Mucosa of rectum (tissue), 2 donors: ENCODE measurements at regions not wholly inside any gene's neighbourhood (a gene's known extent, or its start where the extent isn't known, plus 50 kb on each side); places are given as distances from the start of the nearest gene placed in this dataset.
"Not testable (repeated sequence)": the region's sequence is repeated elsewhere in the genome, so short reads cannot be mapped to it uniquely, and the experiment has no call there.

ENCODE experiments used
- H3K27ac ChIP-seq, 2 donors: one replicate each; pipeline ENCODE4 v1.7.0; 2013; ENCODE audit warnings: inconsistent platforms in 2 of 2, low read depth in 2 of 2, low read length in 2 of 2
- H3K27me3 ChIP-seq, 2 donors: one replicate each; pipeline ENCODE4 v1.7.0; 2013; ENCODE audit warnings: low read length in 2 of 2; ENCODE audit not compliant: control insufficient read depth in 2 of 2, insufficient read depth in 2 of 2
- H3K36me3 ChIP-seq, 2 donors: one replicate each; pipeline ENCODE4 v1.7.0; 2013; ENCODE audit warnings: low read length in 2 of 2; ENCODE audit not compliant: control insufficient read depth in 2 of 2, insufficient read depth in 2 of 2
- H3K4me1 ChIP-seq, 2 donors: one replicate each; pipeline ENCODE4 v1.7.0; 2013; ENCODE audit warnings: low read length in 2 of 2, mild to moderate bottlenecking in 1 of 2; ENCODE audit not compliant: control insufficient read depth in 2 of 2, insufficient read depth in 2 of 2
- H3K4me3 ChIP-seq, 2 donors: one replicate each; pipeline ENCODE4 v1.7.0; 2013; ENCODE audit warnings: low read length in 2 of 2
- H3K9ac ChIP-seq, 2 donors: one replicate each; pipeline ENCODE4 v1.7.0; 2013; ENCODE audit warnings: low read length in 2 of 2, low read depth in 1 of 2, mild to moderate bottlenecking in 1 of 2
- H3K9me3 ChIP-seq, 2 donors: one replicate each; pipeline ENCODE4 v1.7.0; 2013; ENCODE audit warnings: low read length in 2 of 2; ENCODE audit not compliant: control insufficient read depth in 2 of 2
- donor health status: healthy.
- donor health status: Normal muscosa, but diverticular disease.

- Histone ChIP-seq H3K27ac (no peak overlapping the region), H3K4me1 (peaks cover 0 to 2% of the 10 kb centered on the region in 2 donors), H3K9me3 (no peaks in the 10 kb centered on the region), H3K9ac (no peak overlapping the region), H3K36me3 (no peaks in the 10 kb centered on the region), H3K4me3 (no peak overlapping the region), H3K27me3 (no peaks in the 10 kb centered on the region)
Measured at GRCh38 chr13:28607187-28607955, 51.6 kb upstream of the POMP start.

DNA sequence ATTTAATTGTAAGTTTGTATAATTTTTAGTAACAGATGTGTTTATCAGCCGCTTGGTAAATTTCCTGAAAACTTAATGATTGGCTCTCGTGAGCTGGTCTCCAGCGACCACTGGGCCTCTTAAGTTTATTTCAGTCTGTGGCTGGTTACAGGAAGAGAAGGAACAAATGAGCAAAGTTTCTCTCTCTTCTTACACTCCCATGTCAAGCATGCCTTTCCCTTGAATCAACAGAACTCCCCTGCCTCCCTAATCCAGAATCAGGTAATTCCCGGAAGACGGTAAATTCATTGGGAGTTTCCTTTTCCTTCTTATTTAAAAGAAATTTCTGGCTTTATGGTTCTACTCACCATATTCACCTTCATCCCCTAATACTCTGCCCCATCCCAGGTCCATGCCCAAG, 52.5 kb upstream of the POMP start:
- Histone ChIP-seq H3K4me1 (peaks cover 0 to 2% of the 10 kb centered on the region in 2 donors), H3K36me3 (no peaks in the 10 kb centered on the region), H3K27me3 (no peaks in the 10 kb centered on the region), H3K27ac (no peak overlapping the region), H3K9me3 (no peaks in the 10 kb centered on the region), H3K9ac (no peak overlapping the region), H3K4me3 (no peak overlapping the region)

- H3K36me3 ChIP-seq, H3K4me1 ChIP-seq, H3K9ac ChIP-seq, H3K4me3 ChIP-seq, H3K27me3 ChIP-seq, H3K9me3 ChIP-seq, H3K27ac ChIP-seq: not testable (repeated sequence)
Measured at GRCh38 chr13:28605147-28605546, 53.8 kb upstream of the POMP start.

- Histone ChIP-seq H3K4me1 (peaks cover 0 to 2% of the 10 kb centered on the region in 2 donors), H3K4me3 (no peak overlapping the region), H3K27me3 (no peaks in the 10 kb centered on the region), H3K9ac (no peak overlapping the region), H3K27ac (no peak overlapping the region), H3K36me3 (no peaks in the 10 kb centered on the region), H3K9me3 (no peaks in the 10 kb centered on the region)
Measured at GRCh38 chr13:28603043-28603664, 55.8 kb upstream of the POMP start.

GRCh38 chr13:28602580-28602979, 56.4 kb upstream of the POMP start:
- no peaks in the 10 kb centered on the region for H3K36me3 ChIP-seq
- H3K4me3 ChIP-seq = no peak overlapping the region
- H3K9me3 ChIP-seq = no peaks in the 10 kb centered on the region
- H3K4me1 ChIP-seq = peaks cover 0 to 2% of the 10 kb centered on the region in 2 donors
- H3K9ac ChIP-seq = no peak overlapping the region
- H3K27ac ChIP-seq = no peak overlapping the region
- no peaks in the 10 kb centered on the region for H3K27me3 ChIP-seq

- H3K36me3 ChIP-seq = no peaks in the 10 kb centered on the region
- no peaks in the 10 kb centered on the region for H3K9me3 ChIP-seq
- no peak overlapping the region for H3K9ac ChIP-seq
- H3K27ac ChIP-seq = no peak overlapping the region
- peaks cover 0 to 2% of the 10 kb centered on the region in 2 donors for H3K4me1 ChIP-seq
- no peaks in the 10 kb centered on the region for H3K27me3 ChIP-seq
- no peak overlapping the region for H3K4me3 ChIP-seq
Measured at GRCh38 chr13:28601581-28601980, 57.3 kb upstream of the POMP start.

DNA sequence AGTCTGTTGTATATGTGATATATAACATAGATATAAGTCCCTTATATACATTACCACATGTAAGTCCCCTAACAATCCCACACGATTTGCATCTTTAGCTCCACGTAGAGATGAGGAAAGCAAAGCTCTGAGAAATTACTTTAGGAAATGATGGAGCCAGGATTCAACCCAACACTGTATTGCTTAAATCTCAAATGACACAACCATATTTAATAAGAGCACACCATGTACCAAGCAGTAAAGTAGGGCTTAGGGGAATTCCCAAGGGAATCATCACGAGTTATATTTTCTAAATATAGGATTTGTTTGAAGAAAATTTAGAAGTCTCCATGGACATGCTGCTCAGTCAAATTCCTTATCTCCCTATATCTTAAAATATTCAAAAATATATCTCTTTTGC, 61.3 kb upstream of the POMP start:
- no peaks in the 10 kb centered on the region for H3K4me1 ChIP-seq
- no peak overlapping the region for H3K9ac ChIP-seq
- no peaks in the 10 kb centered on the region for H3K27me3 ChIP-seq
- H3K9me3 ChIP-seq = no peaks in the 10 kb centered on the region
- H3K4me3 ChIP-seq = no peak overlapping the region
- no peak overlapping the region for H3K27ac ChIP-seq
- H3K36me3 ChIP-seq = no peaks in the 10 kb centered on the region

DNA sequence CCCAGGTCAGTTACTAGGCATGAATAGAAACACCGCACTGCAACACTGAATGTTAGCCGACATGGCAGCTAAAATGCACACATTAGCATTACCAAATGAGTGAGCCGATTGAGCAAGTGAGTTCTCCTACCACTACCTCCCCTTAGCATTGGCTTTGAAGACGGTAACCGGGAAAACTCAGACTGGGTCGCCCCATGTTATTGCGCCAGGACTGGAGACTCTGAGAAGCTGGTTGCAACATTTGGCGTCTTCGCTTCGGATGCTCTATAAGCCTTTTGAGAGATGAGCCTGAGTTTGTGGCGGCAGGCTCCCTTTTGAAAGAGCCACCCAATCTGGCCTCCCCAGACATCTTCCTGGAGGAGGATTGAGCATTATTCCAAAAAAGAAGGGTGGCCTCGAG, 68.5 kb upstream of the POMP start:
- no peak overlapping the region for H3K9ac ChIP-seq
- H3K4me1 ChIP-seq = no peaks in the 10 kb centered on the region
- no peak overlapping the region for H3K27ac ChIP-seq
- no peaks in the 10 kb centered on the region for H3K36me3 ChIP-seq
- H3K9me3 ChIP-seq = no peaks in the 10 kb centered on the region
- H3K27me3 ChIP-seq = no peaks in the 10 kb centered on the region
- no peak overlapping the region for H3K4me3 ChIP-seq

- H3K4me3 ChIP-seq = no peak overlapping the region
- H3K9me3 ChIP-seq = no peaks in the 10 kb centered on the region
- no peak overlapping the region for H3K27ac ChIP-seq
- no peaks in the 10 kb centered on the region for H3K4me1 ChIP-seq
- no peaks in the 10 kb centered on the region for H3K27me3 ChIP-seq
- H3K9ac ChIP-seq = no peak overlapping the region
- H3K36me3 ChIP-seq = no peaks in the 10 kb centered on the region
Measured at GRCh38 chr13:28588296-28588695, 70.6 kb upstream of the POMP start.

DNA sequence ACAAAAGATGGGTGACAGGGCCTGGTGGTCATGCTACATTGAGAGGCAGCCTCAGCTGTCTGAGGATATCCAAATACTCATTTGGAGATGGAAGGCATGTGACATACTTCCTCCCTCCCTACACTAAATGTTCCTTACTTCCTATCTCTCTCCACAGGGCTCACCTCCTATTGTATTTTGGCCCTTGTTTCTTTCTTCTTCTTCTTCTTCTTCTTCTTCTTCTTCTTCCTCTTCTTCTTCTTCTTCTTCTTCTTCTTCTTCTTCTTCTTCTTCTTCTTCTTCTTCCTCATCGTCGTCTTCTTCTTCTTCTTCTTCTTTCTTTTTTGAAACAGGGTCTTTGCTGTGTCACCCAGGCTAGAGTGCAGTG, 71.8 kb upstream of the POMP start:
- H3K4me1 ChIP-seq = no peaks in the 10 kb centered on the region
- no peak overlapping the region for H3K4me3 ChIP-seq
- H3K27me3 ChIP-seq = no peaks in the 10 kb centered on the region
- H3K27ac ChIP-seq = no peak overlapping the region
- H3K9ac ChIP-seq = no peak overlapping the region
- H3K9me3 ChIP-seq = no peaks in the 10 kb centered on the region
- no peaks in the 10 kb centered on the region for H3K36me3 ChIP-seq
